ENCODE measurements at regions not wholly inside any gene's neighbourhood (a gene's known extent, or its start where the extent isn't known, plus 50 kb on each side); places are given as distances from the start of the nearest gene placed in this dataset.

GRCh38 chr2:234848578-234848977 is 103.2 kb upstream of the SH3BP4 start:
- ChIA-PET CTCF (no interaction called here), POLR2A (no interaction called here)

GRCh38 chr2:234847639-234848038 is 104.2 kb upstream of the SH3BP4 start:
- POLR2A ChIA-PET: no interaction called here
- no peak for TF ChIP-seq CTCF (IDR thresholded peaks at IDR 0.05; ENCODE audit: insufficient read depth, low read length, missing control alignments)
- H3K4me3 ChIP-seq (ENCODE audit: low read depth, low read length): no peak overlapping the region
- DNase-seq (ENCODE audit: low read depth, low spot score): no peak
- CTCF ChIA-PET: no interaction called here

More at GRCh38 chr2:234848578-234848977, 103.2 kb upstream of the SH3BP4 start:
- TF ChIP-seq CTCF (IDR thresholded peaks at IDR 0.05; ENCODE audit: insufficient read depth, low read length, missing control alignments): no peak
- no peak for DNase-seq (ENCODE audit: low read depth, low spot score)
- no peak overlapping the region for H3K4me3 ChIP-seq (ENCODE audit: low read depth, low read length)

- DNase-seq (ENCODE audit: low read depth, low spot score): no peak
- POLR2A ChIA-PET: no interaction called here
- no peak for TF ChIP-seq CTCF (IDR thresholded peaks at IDR 0.05; ENCODE audit: insufficient read depth, low read length, missing control alignments)
- H3K4me3 ChIP-seq (ENCODE audit: low read depth, low read length): no peak overlapping the region
- CTCF ChIA-PET: no interaction called here
These were observed 104.5 kb upstream of the SH3BP4 start for GRCh38 chr2:234847364-234847635.

GRCh38 chr2:234846599-234847363 is 105.0 kb upstream of the SH3BP4 start:
- no peak for DNase-seq (ENCODE audit: low read depth, low spot score)
- POLR2A ChIA-PET: no interaction called here
- CTCF ChIA-PET: no interaction called here
- no peak for TF ChIP-seq CTCF (IDR thresholded peaks at IDR 0.05; ENCODE audit: insufficient read depth, low read length, missing control alignments)
- no peak overlapping the region for H3K4me3 ChIP-seq (ENCODE audit: low read depth, low read length)

- CTCF ChIA-PET: no interaction called here
- POLR2A ChIA-PET: no interaction called here
- no peak for TF ChIP-seq CTCF (IDR thresholded peaks at IDR 0.05; ENCODE audit: insufficient read depth, low read length, missing control alignments)
- no peak for DNase-seq (ENCODE audit: low read depth, low spot score)
- no peak overlapping the region for H3K4me3 ChIP-seq (ENCODE audit: low read depth, low read length)
These were observed 105.9 kb upstream of the SH3BP4 start for GRCh38 chr2:234845602-234846590.

- TF ChIP-seq CTCF (IDR thresholded peaks at IDR 0.05; ENCODE audit: insufficient read depth, low read length, missing control alignments): no peak
- DNase-seq (ENCODE audit: low read depth, low spot score): no peak
- ChIA-PET POLR2A (no interaction called here), CTCF (interaction anchor here (1.8 kb wide), 1 partner anchor 298 kb away, joined by 5 read pairs; no protein-coding TSS in a partner anchor)
- H3K4me3 ChIP-seq (ENCODE audit: low read depth, low read length): no peak overlapping the region
These were observed 108.4 kb upstream of the SH3BP4 start for GRCh38 chr2:234843411-234843810.
